ENCODE measurements at regions not wholly inside any gene's neighbourhood (a gene's known extent, or its start where the extent isn't known, plus 50 kb on each side); places are given as distances from the start of the nearest gene placed in this dataset.

DNA sequence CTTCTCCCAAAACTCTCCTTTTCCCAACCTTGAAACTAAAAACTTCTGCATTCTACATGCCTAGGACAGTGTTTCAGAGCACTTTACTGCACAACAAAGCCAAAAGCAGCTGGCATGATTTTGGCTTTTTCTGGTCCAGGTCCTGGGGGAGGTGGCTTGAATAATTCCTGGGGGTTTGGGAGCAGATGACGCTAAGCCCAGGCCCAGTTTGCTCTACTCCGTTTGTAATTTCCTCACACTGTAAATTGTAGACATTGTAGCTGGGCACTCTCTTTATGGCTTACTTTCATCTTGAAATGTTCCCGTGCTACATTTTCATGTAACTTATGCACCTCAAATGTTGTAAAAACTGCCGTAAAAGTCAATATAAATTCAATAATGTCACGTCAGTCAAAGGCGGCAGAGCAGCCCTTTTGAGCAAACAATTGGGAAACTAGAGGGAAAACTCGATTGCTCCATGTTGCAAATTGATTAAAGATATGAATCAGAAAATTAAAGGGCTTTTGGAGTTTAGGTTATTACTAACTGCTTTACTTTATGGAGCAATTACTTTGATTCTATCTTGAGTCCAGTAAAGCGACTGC is 373.2 kb upstream of the SLC14A2 start:
- in situ Hi-C loops (cut with HindIII; ENCODE audit: low pct_unique_long_range_greater_than_20kb, low sequenced_read_pairs): no loop called here
- no peak for DNase-seq (ENCODE audit: low read depth in 1 of 2, low spot score in 1 of 2)
- TF ChIP-seq JUND (IDR thresholded peaks at IDR 0.05; ENCODE audit: low read depth): no peak

DNA sequence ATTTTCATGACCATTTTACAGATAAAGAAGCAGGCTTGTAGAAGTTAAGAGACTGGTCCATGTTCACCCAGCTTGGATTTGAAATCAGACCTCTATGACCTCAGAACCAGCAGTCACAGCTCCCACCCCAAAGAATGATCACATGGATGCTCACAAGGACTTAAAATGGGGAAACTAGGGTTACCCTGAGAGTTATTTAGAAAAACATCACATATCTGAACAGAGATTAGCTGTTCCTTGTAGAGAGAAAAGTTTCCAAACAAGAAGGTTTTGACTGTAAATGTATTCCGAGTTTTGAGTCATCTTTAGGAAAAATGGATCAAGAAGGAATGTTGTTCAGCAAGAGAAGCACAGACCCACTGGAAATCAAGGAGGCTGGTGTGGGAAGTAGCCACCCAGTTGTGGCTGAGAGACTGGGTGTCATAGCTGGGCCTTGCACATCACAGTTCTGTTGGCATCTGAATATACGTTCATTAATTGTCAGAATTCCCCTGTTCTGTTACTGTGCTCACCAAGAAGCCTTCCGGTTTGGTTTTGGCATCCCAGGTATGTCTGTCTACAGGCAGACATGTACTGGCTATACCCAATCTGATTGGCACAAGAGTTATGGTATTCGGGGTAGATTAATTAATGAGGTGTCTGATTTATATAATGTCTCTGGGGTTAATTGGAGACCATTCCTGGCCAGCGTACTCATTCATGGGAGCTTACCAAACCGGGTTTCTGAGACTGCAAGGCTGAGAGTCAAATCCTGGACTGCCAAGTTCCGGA is 371.8 kb upstream of the SLC14A2 start:
- no peak for DNase-seq (ENCODE audit: low read depth in 1 of 2, low spot score in 1 of 2)
- in situ Hi-C loops (cut with HindIII; ENCODE audit: low pct_unique_long_range_greater_than_20kb, low sequenced_read_pairs): no loop called here
- no peak for TF ChIP-seq JUND (IDR thresholded peaks at IDR 0.05; ENCODE audit: low read depth)

DNA sequence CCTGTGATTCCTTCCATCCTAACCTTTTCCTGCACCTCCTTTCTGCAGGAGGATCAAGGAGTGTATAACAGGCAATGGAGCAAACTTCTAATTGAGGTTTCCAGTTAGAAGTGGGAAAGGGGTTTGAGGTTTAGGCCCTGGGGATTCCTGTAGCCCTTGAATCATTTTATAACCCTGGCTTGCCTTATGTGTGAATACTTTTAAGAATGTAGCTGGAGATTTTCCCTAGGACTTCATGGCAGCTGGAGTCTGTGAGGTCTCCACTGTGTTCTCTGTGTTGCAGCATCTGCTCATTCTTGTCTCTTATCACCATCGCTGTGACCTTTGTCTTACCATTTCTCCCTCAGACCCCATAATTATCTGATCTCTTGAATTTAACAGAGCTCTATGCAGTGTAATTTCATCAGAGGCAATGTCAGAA is 370.2 kb upstream of the SLC14A2 start:
- in situ Hi-C loops (cut with HindIII; ENCODE audit: low pct_unique_long_range_greater_than_20kb, low sequenced_read_pairs): no loop called here
- no peak for TF ChIP-seq JUND (IDR thresholded peaks at IDR 0.05; ENCODE audit: low read depth)
- DNase-seq (ENCODE audit: low read depth in 1 of 2, low spot score in 1 of 2): no peak

DNA sequence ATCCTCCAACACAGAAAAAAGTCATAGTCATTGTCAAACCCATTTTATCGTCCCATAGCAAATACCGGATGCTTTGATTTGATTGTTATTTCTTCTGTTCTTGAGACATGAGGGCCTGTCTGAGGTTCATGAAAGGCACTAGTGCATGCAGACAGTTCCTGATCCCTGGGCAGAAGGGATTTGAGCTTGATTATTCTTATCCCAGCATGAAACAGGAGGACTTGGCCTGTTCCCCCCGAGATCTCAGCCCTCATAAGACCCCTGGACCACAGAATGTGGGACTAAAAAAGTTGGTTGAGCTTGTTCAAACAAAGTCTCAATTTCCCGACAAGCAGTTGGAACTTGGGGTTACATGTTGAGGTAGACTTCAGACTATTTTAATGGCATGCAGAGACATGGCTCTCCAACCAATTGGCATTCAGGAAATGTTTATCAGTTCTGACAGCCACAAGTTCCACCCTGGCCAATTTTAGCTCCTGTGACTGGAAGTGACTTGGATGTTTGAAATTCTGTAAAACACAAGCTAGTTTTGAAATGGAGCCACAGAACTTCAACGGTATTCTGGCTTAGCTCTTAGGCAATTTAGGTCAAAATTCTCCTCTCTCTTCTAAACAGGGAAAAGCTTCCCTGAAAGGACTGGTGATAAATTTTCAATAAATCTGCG is 366.9 kb upstream of the SLC14A2 start:
- no peak for TF ChIP-seq JUND (IDR thresholded peaks at IDR 0.05; ENCODE audit: low read depth)
- in situ Hi-C loops (cut with HindIII; ENCODE audit: low pct_unique_long_range_greater_than_20kb, low sequenced_read_pairs): no loop called here
- DNase-seq (ENCODE audit: low read depth in 1 of 2, low spot score in 1 of 2): no peak

DNA sequence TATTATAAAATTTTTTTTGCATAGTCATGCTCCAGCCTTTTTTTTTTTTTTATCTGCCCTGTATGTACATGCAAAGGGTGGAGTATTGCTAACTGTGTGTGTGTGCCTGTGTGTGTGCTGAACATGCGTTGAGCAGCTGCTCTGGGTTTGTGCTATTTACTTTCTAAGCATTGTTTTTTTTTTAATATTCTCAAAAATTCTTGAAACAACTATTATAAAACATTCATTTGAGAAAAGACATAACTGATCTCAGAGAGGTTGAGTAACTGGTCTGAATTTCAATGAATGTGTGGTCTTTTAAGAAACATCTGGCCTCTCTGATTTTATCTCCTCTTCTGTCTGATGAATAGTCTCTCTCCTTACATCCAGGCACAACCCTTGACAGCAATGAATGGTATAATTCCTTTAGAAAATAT is 366.0 kb upstream of the SLC14A2 start:
- in situ Hi-C loops (cut with HindIII; ENCODE audit: low pct_unique_long_range_greater_than_20kb, low sequenced_read_pairs): no loop called here
- no peak for TF ChIP-seq JUND (IDR thresholded peaks at IDR 0.05; ENCODE audit: low read depth)
- DNase-seq (ENCODE audit: low read depth in 1 of 2, low spot score in 1 of 2): no peak

DNA sequence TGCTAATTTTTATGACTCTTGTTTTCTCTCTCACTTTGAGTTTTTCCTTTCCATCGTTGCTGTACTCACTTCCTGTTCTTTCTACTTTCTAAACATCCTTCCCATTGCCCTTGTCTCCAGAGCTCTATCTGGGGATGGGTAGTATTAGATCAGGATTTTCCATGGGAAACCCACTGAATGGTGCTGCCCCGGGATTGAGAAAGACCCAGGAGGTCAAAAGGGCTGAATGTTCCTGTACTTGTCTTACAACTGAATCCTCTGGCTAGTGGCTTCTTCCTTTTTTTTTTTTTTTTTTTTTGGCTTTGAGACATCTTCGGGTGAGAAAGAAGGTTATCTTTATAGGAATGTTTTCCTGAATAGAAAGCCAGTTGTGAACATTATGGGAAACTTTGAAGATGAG is 364.8 kb upstream of the SLC14A2 start:
- in situ Hi-C loops (cut with HindIII; ENCODE audit: low pct_unique_long_range_greater_than_20kb, low sequenced_read_pairs): no loop called here
- DNase-seq (ENCODE audit: low read depth in 1 of 2, low spot score in 1 of 2): no peak
- no peak for TF ChIP-seq JUND (IDR thresholded peaks at IDR 0.05; ENCODE audit: low read depth)

DNA sequence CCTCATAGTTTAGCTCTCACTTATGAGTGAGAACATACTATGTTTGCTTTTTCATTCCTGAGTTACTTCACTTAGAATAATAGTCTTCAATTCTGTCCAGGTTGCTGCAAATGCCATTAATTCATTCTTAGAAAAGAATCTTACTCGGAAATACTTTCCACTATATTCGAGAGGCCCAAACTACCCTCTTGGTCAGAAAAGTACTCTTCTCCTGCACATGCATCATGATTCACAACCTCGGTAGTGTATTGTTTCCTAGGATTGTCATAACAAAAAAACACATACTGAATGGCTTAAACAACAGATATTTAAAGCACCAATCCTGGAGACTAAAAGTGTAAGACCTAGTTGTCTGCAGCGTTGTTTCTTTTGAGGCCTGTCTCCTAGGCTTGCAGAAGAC is 364.0 kb upstream of the SLC14A2 start:
- in situ Hi-C loops (cut with HindIII; ENCODE audit: low pct_unique_long_range_greater_than_20kb, low sequenced_read_pairs): no loop called here
- DNase-seq (ENCODE audit: low read depth in 1 of 2, low spot score in 1 of 2): no peak
- TF ChIP-seq JUND (IDR thresholded peaks at IDR 0.05; ENCODE audit: low read depth): no peak

DNA sequence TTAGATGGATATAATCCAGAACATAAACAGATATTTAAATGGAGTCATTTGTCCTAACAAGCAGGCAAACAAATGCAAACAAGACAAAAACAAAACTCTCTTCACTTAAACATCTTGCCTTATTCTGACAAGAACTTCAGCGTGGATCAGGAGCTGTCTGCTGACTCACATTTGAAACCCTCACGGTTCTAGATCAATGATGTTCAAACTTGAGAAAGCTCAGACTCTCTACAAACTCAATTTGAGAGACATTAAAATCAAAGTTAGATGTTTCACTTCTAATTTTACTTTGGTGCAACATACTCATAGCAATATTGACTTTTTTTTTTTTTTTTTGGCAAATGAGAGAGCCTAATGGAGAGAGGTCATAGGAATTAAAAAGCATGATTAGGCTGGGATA is 362.8 kb upstream of the SLC14A2 start:
- in situ Hi-C loops (cut with HindIII; ENCODE audit: low pct_unique_long_range_greater_than_20kb, low sequenced_read_pairs): no loop called here
- no peak for TF ChIP-seq JUND (IDR thresholded peaks at IDR 0.05; ENCODE audit: low read depth)
- DNase-seq (ENCODE audit: low read depth in 1 of 2, low spot score in 1 of 2): no peak

DNA sequence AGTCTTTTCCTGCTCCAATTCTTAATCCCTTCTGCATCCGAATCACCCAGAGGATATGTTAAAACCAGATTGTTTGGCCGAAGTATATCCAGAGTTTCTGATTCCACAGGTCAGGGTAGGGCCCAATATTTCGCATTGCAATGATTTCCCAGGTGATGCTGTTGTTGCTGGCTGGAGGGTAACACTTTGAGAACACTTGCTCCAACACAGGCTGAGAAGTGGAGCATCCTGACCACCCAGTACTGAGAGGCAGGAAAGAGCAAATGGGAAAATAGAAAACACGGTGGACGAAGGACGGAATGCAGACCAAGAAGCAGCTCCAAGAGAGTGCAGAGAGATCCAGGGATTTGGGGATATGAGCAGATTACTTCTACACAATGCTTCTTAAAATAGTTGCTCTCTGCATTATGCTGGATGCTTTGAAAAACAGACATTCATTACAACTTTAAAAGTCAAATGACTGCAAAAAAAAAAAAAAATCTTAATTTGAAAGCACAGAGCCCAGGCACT is 362.2 kb upstream of the SLC14A2 start:
- in situ Hi-C loops (cut with HindIII; ENCODE audit: low pct_unique_long_range_greater_than_20kb, low sequenced_read_pairs): no loop called here

DNA sequence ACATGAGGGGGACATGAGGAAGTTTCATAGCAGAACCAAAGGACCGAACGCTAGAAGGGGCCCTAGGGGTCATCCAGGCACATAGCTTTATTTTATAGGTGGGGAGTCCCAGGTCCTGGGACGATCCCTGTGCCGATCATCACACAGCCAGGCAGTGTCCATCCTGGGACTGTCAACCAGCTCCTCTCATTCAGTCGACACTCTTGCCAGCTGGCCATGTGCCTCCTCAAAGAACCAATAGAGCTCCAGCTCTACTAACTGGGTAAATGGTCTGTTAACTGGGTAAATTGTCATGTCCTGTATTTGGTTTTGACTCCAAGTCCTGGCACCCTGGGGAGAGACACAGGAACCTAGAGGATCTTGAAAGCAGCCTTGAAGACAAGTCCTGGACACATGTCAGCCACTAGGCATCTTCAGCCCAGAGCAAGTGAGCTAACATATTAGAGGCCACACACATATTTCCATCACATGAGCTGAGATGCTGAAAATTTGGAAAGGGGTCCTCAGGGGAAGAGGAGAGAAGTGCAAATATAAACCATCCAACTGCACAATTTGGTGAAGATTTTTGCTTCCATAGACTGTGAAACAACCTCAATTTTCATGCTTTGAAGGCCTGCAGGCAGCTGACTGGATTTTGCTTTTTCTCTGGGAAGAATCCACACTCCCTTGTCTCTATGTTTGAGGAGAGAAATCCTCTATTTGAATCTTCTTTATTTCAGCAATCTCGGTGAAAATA is 361.1 kb upstream of the SLC14A2 start:
- DNase-seq (ENCODE audit: low read depth in 1 of 2, low spot score in 1 of 2): no peak
- no peak for TF ChIP-seq JUND (IDR thresholded peaks at IDR 0.05; ENCODE audit: low read depth)
- in situ Hi-C loops (cut with HindIII; ENCODE audit: low pct_unique_long_range_greater_than_20kb, low sequenced_read_pairs): no loop called here

More for the DNA sequence above, 362.2 kb upstream of the SLC14A2 start:
- DNase-seq (ENCODE audit: low read depth in 1 of 2, low spot score in 1 of 2): no peak
- no peak for TF ChIP-seq JUND (IDR thresholded peaks at IDR 0.05; ENCODE audit: low read depth)

DNA sequence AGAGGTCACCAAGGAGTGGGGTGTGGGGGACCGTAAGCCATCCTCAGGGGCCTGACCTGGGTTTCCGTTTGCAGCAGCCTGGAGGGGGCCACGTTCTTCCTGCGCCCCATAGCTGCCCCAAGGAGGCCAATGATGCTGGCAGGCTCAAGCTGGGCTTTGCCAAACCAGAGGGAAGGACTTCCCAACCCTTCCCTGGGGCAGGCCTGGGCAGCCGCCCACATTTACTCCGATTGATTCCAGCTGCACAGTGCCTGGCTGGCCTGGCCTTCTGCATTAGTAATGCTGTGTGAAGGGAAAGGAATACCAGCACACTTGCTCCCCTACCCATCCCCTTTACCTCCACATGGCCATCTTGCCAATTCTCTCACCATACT is 360.6 kb upstream of the SLC14A2 start:
- no peak for TF ChIP-seq JUND (IDR thresholded peaks at IDR 0.05; ENCODE audit: low read depth)
- DNase-seq (ENCODE audit: low read depth in 1 of 2, low spot score in 1 of 2): no peak
- in situ Hi-C loops (cut with HindIII; ENCODE audit: low pct_unique_long_range_greater_than_20kb, low sequenced_read_pairs): no loop called here

DNA sequence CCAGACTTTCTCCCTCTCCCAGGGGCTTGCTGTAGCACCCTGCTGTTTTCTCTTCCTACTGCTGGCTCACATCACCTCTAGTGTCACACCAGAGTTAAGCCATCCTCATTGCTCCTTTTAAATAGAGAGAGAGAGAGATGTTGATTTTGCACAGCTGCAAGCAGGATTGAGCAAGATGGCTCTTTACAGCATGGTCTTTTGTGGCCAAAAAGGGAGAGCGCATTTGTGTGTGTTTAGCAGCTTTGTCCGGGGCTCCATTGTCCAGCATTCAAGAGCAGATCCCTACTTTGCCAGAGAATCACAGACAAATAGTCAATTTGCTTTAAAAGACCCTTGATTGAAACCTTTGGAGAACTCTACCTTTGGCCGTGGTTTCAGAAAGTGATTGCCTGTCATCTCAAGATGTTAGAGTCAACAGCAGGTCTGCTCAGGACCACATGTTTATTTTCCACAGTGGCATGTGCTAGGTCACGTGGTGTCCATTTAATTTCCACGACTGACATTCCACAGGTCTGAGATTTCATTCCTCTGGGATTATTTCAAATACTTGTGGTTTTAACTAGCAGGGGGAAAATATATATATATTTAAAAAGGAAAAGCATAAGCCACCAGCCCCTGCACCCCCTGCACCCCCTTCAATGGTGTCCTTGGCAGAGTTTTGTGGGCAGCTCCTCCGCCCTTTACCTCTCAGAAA is 359.9 kb upstream of the SLC14A2 start:
- TF ChIP-seq JUND (IDR thresholded peaks at IDR 0.05; ENCODE audit: low read depth): no peak
- peak in 1 of 2 experiments; percentile 37 for DNase-seq (ENCODE audit: low read depth in 1 of 2, low spot score in 1 of 2)
- in situ Hi-C loops (cut with HindIII; ENCODE audit: low pct_unique_long_range_greater_than_20kb, low sequenced_read_pairs): no loop called here

All from T47D (cell line).